Psoas muscle (tissue), 7 donors: ENCODE measurements at regions not wholly inside any gene's neighbourhood (a gene's known extent, or its start where the extent isn't known, plus 50 kb on each side); places are given as distances from the start of the nearest gene placed in this dataset.
A peak's percentile ranks its signal among the peaks of the same experiment; 100 is the strongest.

Experiments used
- ATAC-seq, 4 donors: fragments of 200-7000 bp; cut with Tn5 transposase; one replicate each; pipeline ENCODE4 v1.9.1; 2020; ENCODE audit warnings: moderate library complexity in 3 of 4, mild to moderate bottlenecking in 2 of 4
- DNase-seq, 2 donors: peaks; one replicate each; pipeline ENCODE4 v3.0.0-alpha.2; 2020
- H3K27ac ChIP-seq: fragments of 200-600 bp; one replicate; pipeline ENCODE4 v1.8.0; 2022
- H3K27me3 ChIP-seq, 3 donors: fragments of 200-600 bp in 1 of 3; one replicate each; pipeline versions ENCODE4 v1.6.1 to v1.8.0; 2013 to 2022; ENCODE audit warnings: low read length in 2 of 3, mild to moderate bottlenecking in 2 of 3, moderate library complexity in 1 of 3; ENCODE audit not compliant: insufficient read depth in 3 of 3
- H3K36me3 ChIP-seq, 2 donors: fragments of 200-600 bp in 1 of 2; one replicate each; pipeline versions ENCODE4 v1.6.1 to v1.8.0; 2013 to 2022; ENCODE audit warnings: low read depth in 1 of 2, mild to moderate bottlenecking in 1 of 2, moderate library complexity in 1 of 2; ENCODE audit not compliant: insufficient read depth in 1 of 2
- H3K4me1 ChIP-seq: fragments of 200-600 bp; one replicate; pipeline ENCODE4 v1.8.0; 2022
- H3K4me3 ChIP-seq: fragments of 200-600 bp; one replicate; pipeline ENCODE4 v1.8.0; 2022; ENCODE audit warnings: mild to moderate bottlenecking
- H3K9me3 ChIP-seq: fragments of 200-600 bp; one replicate; pipeline ENCODE4 v1.8.0; 2022
- WGBS, 3 donors: extraction: QIAGEN DNeasy Blood & Tissue Kit; methylation state at CpG; one replicate each; pipeline versions ENCODE4 v1.1.6 to v1.1.7; 2013; 5-methylcytosine and 5-hydroxymethylcytosine counted together
- intact Hi-C, 2 donors: fragments of 100-400 bp; cut with DNase I; formaldehyde crosslinking; loops; one replicate each; pipeline versions ENCODE4 v1.11.0 to v1.14.2; 2022
- TF ChIP-seq, protein P1 (sequence below): fragments of 200-600 bp; IDR thresholded peaks from one replicate; pipeline ENCODE4 v1.8.0; 2022; ENCODE audit warnings: antibody characterized with exemption
- donor health status: healthy with polysubstance abuse.
- donor health status: DM: no; HTN: no; CAD: no; lungs with moderate emphysema.
- donor health status: Bipolar disorder and iron deficiency.
- donor health status: healthy.
- donor health status: DM: yes; HTN: yes; CAD: no.
- donor health status: DM: no; HTN: no; CAD: no.
- donor health status: DM: yes; HTN: yes; CAD: no.

DNA sequence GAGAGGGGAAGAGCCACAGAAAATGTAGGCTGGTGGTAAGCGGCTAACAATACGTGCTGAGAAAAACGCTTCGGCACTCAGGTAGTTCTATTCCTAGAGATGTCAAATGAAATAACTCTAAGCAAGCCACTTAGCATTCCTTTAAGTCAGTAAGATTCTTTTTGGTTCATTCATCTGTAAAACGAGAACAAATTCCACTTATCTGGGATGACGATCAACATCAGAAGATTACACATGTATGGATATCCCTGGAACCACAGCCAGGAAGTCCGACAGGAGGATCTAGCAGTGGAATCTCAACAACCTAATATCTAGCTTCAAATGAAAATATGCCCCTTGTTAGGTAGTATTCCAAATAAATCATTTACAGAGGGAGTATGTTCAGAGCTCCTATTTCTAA is 74.6 kb upstream of the CDKN3 start:
- intact Hi-C loops: no loop called here
- TF ChIP-seq, protein P1, sequence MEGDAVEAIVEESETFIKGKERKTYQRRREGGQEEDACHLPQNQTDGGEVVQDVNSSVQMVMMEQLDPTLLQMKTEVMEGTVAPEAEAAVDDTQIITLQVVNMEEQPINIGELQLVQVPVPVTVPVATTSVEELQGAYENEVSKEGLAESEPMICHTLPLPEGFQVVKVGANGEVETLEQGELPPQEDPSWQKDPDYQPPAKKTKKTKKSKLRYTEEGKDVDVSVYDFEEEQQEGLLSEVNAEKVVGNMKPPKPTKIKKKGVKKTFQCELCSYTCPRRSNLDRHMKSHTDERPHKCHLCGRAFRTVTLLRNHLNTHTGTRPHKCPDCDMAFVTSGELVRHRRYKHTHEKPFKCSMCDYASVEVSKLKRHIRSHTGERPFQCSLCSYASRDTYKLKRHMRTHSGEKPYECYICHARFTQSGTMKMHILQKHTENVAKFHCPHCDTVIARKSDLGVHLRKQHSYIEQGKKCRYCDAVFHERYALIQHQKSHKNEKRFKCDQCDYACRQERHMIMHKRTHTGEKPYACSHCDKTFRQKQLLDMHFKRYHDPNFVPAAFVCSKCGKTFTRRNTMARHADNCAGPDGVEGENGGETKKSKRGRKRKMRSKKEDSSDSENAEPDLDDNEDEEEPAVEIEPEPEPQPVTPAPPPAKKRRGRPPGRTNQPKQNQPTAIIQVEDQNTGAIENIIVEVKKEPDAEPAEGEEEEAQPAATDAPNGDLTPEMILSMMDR: no peak
- no peak for DNase-seq
- Histone ChIP-seq H3K36me3 (no peaks in the 10 kb centered on the region), H3K4me1 (no peaks in the 10 kb centered on the region), H3K9me3 (no peaks in the 10 kb centered on the region), H3K27me3 (no peaks in the 10 kb centered on the region), H3K27ac (no peak overlapping the region), H3K4me3 (no peak overlapping the region)
- WGBS, 3 donors: 84 to 90% (median 84%) methylated on average over 7 of the region's 7 CpGs
- no peak for ATAC-seq

DNA sequence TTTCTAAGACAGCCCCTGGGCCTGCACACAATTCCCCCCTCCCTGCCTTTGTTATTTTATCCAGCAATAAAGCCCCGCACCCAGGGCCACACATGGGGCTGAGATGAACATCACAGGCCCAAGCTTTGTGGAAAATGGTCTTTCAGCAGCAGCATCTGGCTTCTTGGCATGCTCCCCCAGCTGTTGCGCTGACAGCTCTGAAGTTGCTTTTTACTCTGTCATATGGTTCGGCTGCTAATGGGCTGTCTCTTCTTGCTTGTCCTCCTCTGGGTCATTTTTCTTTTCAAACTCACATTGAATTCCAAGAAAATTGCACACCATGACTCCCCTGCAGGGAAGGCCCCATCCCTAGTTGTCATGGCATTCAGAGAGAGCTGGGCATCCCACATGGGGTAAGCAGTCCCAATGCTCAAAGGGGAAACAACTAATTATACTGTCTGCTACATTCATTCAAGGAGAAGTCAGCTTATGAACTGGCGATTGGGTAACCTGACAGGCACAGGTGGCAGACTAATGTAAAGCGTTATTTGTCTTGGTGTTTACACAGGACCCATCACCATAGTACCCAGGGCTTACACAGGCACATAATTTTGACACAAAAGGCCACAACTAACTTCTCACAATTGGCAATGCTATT is 74.0 kb upstream of the CDKN3 start:
- Histone ChIP-seq H3K27me3 (no peaks in the 10 kb centered on the region), H3K9me3 (no peaks in the 10 kb centered on the region), H3K4me3 (no peak overlapping the region), H3K36me3 (no peaks in the 10 kb centered on the region), H3K4me1 (no peaks in the 10 kb centered on the region), H3K27ac (no peak overlapping the region)
- TF ChIP-seq, protein P1: no peak
- ATAC-seq (no peak), DNase-seq (no peak)
- intact Hi-C loops: no loop called here
- WGBS, 3 donors: 46 to 55% (median 47%) methylated on average over 5 of the region's 5 CpGs

DNA sequence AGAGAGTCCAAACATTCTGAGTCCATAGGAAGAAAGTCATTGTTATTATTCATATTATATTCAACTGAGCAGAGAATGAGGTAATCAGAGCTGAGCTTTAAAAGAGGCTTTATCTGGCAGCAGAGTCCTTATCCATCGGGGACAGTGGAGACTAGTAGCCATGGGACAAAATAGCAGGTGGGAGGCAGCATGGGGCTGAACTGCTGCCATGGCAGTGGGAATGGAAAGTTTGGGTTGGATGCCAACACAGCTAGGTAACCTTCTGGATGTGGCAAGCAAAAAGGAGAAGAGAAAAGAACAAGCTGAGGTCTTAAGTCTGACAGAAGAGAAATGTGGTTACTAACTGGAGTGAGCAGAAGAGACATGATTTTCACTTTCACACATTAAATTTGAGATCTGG is 71.0 kb upstream of the CDKN3 start:
- no peak overlapping the region for H3K4me3 ChIP-seq
- intact Hi-C loops: no loop called here
- TF ChIP-seq, protein P1: no peak
- no peak for ATAC-seq
- no peaks in the 10 kb centered on the region for H3K9me3 ChIP-seq
- H3K27ac ChIP-seq: no peak overlapping the region
- DNase-seq: no peak
- H3K27me3 ChIP-seq: no peaks in the 10 kb centered on the region
- 19 to 28% (median 27%) methylated on average over 1 of the region's 1 CpG for WGBS, 3 donors
- H3K4me1 ChIP-seq: peaks cover 3% of the 10 kb centered on the region
- no peaks in the 10 kb centered on the region for H3K36me3 ChIP-seq

DNA sequence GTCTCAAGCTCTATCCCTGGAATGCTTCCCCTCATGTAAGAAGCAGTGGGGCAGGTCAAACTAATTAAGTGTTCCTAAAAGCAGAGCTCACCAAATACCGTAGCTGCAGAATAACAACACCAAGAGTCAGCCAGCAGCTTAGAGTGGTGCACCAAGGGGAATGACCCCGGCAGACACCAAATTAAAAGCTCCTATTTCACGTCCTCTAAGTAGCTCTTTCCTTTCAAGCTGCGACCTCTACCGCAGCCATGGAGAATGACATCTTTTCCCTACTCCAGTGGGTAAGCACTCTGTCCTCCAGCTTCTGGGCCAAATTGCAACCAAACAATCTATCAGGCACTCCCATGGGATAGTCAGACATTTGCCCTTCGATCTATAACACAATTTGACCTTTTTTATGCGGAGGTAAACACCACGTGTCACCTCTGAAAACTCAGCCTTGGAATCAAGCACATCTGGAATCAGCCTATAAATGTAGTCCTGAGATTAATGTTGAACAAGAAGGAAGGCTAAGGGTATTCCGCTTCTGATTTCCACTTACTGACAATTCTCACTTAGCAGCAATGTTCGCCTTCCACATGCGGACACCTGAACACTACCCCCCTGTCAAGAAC is 67.6 kb upstream of the CDKN3 start:
- DNase-seq: peak in 1 of 2 donors; percentile 20
- WGBS, 3 donors: 27 to 30% (median 29%) methylated on average over 11 of the region's 11 CpGs

More for the DNA sequence above, 67.6 kb upstream of the CDKN3 start:
- Histone ChIP-seq H3K27ac (no peak overlapping the region), H3K36me3 (no peaks in the 10 kb centered on the region), H3K4me3 (no peak overlapping the region), H3K27me3 (no peaks in the 10 kb centered on the region), H3K9me3 (no peaks in the 10 kb centered on the region), H3K4me1 (peaks cover 3% of the 10 kb centered on the region)
- intact Hi-C loops: no loop called here
- TF ChIP-seq, protein P1: peak; percentile 44
- ATAC-seq: peak in 2 of 4 donors; percentile 32 to 49
